ENCODE measurements at regions not wholly inside any gene's neighbourhood (a gene's known extent, or its start where the extent isn't known, plus 50 kb on each side); places are given as distances from the start of the nearest gene placed in this dataset.
"Not testable (repeated sequence)": the region's sequence is repeated elsewhere in the genome, so short reads cannot be mapped to it uniquely, and the experiment has no call there.

DNA sequence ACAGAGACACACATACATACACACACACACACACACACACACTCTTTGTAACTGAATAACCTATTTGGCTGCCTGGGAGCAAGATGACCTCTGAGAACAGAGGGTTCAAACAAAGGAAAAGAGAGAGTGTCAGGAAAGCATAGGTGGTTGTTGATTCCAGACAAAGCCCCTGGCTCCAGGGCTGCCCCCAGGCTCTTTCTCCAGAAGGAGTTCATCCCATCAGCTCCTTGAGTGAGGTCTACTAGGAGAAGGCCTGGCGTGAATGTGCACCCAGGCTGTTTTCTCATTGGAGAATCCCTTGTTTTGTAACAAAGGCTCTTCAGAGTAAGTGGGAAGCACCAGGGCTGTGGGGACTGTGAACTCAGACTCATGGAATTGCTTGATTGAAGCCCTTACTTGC lies 151.9 kb downstream of the EMP1 start:
- no peak for DNase-seq (ENCODE audit: low read depth)

DNA sequence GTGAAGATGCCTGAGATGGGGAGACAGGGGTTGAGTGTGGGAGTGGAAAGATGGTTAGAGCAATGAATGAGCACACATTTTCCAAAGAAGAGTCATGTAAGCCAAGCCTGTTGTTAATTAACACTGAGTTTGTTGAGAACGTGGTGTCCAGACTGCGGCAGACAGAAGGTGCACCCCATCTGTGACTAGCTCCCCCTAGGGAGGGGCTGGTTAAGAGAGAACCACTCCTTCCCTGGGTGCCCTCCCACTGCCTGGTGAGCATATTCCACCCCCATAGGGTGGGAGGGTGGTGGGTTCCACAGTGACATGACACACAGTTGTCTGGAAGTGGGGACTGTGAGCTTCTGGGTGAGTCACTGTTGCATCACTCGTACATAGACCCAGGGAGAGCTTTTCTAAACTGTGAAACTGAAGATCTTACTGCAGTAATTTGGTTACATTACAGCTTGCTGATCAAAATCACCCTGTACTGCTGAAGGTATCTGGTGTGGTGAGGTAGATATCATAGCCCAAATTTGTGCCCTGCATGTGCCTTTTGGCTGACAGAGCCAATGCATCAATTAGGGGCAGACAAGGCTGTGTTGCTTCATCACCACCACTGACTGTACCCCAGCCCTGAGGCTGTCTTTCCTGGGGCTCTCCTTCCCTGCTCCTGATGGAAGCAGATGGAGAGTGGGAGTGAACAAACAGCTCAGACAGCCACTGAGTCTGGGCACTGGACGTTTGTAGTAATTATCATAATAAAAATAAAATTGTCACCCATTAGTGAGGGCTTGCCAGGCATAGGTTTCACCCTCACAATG lies 150.9 kb downstream of the EMP1 start:
- DNase-seq (ENCODE audit: low read depth), result peak; percentile 24

DNA sequence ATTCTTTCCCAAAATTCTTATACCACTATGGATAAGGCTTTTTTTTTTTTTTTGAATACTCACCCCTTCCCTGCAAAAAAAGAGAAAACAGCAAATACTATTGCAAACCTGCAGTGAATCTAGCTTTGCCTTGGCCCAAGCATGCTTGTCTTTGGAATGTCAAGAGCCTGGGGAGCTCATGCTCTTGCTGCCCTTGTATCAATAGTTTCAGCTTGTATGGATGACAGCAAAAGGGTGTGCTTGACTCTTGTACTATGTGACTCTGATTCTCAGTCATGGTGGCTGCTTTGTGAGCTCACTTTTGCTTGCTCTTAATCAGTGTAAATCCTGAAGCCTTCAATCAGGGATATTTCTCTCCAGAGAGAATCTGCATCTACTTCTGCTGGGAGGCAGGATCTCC lies 149.2 kb downstream of the EMP1 start:
- no peak for DNase-seq (ENCODE audit: low read depth)

DNA sequence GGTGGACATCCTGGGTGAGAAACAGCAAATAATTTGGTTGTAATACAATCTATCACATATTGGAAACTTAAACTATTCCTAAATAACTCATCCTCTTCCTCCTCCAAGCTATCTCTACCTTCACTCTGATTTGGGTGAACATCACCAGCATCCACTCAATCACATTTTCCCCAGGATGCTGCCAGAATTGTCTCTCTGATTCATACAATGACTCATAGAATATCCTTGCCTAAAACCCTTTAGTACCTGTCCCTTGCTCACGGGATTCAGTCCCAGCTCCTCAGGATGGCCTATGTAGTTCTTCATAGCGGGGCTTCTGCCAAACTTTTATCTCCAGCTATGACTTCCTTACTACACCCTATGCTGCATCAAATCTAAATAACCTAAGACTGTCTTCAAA lies 146.8 kb downstream of the EMP1 start:
- DNase-seq (ENCODE audit: low read depth), result no peak

DNA sequence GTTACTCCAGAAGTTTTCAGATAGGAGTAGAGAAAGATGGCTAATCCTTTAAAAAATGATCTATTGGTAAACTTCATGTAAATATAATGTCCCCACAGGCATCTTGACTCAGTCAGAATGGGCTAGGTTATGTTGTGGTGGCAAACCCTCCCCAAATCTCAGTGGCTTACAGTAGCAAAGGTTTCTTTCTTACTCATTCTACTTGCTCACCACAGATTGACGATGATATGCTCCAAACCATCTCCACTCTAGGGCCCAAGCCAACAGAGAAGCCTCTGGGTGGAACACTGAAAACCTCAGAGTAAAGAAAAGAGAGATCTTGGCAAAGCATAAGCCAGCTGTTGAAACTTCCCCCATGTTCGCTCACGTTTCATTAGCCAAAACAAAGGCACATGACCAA lies 146.4 kb downstream of the EMP1 start:
- no peak for DNase-seq (ENCODE audit: low read depth)

DNA sequence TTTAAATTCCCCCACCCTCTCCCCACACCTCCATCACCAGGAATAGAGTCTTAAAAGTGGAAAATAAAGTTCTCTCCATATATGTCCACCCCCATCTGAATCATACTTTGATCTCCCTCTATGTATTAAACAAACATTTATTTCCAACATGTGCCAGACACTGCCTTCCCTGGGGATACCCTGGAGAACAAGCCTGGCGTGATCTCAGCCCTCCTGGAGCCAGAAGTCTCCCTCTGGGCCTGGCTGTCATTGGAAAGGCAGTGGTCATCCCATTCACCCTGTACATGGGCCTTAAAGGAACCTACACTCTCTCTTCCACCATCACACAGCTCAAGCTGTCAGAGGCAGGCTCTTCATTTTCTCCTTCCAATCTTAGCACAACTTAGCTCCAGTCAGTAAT lies 143.6 kb downstream of the EMP1 start:
- DNase-seq (ENCODE audit: low read depth), result no peak

DNA sequence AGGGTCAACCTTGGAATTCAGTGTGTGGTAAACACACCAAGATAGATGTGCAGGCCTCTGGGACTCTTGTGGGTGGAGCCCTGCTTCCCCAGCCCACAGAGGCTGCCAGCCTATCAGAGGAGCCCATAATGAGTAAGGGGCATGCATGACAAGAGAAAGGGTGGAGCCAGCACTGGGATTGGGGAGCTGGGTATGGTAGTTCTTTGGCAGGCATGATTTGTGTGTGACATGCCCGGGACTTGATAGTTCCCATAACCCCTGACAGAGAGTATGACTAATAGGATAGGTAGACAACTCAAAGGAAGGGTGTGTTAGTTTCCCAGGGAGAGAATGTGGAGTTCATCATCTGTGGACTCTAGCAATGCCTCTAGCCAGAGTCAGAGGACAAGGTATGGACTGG lies 143.0 kb downstream of the EMP1 start:
- DNase-seq (ENCODE audit: low read depth), result no peak

DNA sequence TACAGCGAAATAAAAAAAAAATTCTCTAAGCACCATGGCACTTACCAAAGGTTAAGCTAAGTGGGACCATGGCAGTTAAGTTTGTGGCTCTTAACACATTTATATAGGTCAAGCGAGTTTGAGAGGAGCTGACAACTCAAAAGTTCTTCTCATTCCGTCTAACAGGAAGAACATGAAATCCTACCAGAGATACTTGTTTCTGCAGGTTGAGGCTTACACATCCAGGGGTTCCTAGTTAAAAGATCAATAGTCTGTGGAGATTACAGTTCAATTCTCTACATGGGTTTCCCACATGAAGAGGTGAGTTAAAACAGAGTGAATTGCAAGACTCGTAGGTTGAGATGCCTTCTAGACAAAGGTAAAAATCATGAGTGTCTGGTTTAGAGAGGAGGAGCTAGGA lies 142.6 kb downstream of the EMP1 start:
- no peak for DNase-seq (ENCODE audit: low read depth)

DNA sequence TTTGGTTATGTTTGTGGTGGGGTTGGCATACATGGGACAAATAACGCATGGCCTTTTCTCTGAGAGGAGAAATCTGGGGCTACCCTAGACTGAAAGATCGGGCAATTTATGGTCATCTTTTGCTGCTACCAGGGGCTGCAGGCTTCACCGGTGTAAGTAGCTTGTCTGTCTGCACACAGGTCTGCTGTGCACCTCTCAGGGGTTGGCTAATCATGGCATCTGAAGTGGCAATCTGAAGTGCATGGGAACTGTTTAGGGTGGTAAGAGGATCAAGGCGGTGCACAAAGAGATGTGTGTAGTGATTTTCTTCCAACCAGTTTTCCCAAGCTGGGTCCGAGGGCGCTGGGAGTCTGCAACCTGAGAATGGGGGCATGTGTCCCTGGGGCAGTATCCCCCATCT lies 141.3 kb downstream of the EMP1 start:
- no peak for DNase-seq (ENCODE audit: low read depth)

DNA sequence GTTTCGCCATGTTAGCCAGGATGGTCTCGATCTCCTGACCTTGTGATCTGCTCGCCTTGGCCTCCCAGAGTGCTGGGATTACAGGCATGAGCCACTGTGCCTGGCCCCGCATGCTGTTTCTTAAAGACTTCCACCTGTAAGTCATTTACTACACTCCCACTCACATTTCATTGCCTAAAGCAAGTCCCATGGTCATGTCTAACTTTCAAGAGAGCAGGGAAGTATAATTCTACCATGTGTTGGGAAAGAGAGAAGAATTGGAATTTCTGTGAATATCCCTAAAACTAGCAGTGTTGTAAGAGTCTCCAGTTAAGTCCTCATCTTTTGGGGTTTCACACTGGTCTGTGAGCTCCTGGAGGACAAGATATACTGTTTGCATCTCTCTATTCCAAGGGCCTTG lies 139.7 kb downstream of the EMP1 start:
- DNase-seq (ENCODE audit: low read depth), result no peak

DNA sequence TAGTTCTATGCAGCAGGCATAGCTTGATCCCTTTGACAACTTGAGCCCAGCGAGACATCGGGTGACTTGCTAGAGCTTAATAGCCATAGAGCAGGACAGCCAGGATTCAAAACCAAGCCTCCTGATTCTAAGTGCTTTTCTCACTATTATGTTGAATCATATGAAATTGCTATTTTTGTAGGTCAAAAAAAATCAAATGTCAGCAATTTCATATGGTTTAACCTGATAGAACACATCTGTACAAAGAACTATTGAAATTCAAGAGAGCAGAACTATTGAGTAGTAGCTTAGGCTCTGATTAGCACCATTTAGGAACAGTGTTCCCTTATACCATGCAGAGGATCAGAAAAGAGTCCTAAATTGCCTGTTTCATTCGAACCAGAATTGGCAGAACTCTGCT lies 132.0 kb downstream of the EMP1 start:
- no peak for DNase-seq (ENCODE audit: low read depth)

DNA sequence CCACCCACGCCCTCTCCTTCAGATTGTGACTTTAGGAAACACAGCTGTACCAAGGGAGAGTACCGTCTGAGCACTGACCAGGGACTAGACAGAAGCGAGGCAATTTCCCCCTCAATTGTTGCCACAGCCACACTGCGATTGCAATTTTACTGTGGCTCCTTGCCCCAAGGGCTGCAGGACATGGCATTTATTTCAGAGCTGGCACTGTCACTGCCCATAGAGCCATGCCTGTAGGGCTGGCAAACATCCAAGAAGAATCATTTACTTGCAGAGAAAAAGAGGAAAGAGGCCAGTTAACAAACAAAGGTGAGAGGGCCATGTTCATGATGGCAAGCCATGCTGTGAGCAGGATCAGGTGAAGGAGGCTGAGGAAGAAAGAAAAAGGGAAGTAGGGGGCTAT lies 129.6 kb downstream of the EMP1 start:
- DNase-seq (ENCODE audit: low read depth), result no peak

DNA sequence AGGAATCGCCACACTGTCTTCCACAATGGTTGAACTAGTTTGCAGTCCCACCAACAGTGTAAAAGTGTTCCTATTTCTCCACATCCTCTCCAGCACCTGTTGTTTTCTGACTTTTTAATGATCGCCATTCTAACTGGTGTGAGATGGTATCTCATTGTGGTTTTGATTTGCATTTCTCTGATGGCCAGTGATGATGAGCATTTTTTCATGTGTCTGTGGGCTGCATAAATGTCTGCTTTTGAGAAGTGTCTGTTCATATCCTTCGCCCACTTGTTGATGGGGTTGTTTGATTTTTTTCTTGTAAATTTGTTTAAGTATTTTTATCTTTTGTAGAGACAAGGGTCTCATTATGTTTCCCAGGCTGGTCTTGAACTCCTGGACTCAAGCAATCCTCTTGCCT lies 128.5 kb downstream of the EMP1 start:
- not testable (repeated sequence) for DNase-seq (ENCODE audit: low read depth)

DNA sequence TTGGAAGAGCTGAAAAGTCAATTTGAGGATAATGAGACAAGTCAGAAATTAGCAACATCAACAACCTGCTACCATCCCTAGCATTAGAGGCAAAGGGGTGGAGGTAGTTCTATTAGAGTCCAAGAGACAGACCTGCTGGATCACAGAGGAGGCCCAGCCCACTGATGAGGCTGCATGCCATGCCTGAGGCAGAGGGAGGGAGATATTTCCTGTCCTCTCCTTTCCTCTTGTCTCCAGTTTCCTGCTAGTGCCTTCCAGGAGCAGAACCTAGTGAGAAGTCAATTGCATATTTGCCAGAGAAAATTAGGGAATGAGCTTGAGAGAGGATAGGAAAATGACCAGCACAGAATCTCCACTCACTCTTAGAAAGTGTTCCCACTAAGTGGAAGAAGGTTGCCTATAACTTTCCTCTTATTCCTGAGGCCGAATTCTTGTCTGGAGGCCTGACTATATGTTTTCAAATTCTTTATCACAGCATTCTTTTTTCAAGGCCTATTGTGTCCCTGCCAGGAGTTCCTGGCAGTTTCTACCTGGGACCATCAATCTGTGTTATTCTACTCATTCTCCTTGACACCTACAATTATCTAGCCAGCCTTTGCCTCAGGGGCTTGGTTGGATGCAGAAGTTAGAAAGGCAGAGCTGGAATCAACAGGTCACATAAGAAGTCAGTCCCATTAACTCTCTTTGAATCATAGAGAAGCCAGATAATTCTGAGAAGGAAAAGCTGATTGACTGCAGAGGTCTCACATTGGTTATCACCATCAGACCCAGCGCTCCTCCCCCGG lies 121.9 kb downstream of the EMP1 start:
- no peak for DNase-seq (ENCODE audit: low read depth)

DNA sequence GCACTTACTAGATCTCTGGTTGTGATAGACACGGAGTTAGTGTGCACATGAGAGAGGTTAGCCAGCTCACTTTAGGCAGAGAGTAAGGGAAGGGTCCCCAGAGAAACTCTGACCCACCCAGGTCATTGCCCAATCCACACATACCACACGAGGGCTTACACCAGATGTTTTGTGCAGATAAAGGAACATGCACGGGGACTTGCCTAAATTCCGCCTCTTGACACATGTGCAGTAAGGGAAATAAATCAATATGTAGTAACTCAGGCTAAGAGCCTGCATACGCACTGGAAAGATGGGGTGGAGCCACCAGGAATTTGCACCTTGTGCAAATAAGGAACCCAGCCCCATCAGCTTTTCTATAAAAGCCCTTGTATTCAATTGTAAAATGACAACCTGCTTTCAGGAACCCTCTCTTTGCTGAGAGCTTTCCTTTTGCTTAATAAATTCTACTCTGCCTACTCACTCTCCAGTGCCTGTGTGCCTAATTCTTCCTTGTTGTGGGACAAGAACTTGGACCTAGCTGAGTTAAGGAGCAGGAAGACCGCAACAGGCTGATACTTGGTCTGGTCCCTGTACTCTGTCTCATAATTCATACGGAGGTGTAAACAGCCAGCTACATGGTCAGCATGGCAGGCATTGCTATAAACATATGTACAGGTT lies 120.2 kb downstream of the EMP1 start:
- DNase-seq (ENCODE audit: low read depth), result no peak

DNA sequence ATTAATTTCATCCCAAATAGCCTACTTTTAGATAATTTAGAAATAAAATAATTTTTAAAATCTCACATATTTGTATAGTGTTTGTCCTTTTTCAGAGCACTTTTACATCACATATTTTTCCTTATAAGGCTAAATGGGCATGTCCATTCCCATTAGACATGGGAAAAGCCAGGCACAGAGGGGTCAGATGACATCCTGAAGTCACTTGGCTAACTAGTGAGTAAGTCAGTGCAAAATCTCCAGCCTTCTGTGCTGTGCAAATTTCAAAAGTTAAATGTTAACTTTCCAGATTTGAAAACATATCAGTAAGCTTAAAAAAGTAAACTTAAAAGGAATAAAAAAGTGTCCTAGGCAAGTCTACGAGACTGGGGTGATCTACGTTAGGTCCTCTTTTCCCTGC lies 117.4 kb downstream of the EMP1 start:
- no peak for DNase-seq (ENCODE audit: low read depth)

DNA sequence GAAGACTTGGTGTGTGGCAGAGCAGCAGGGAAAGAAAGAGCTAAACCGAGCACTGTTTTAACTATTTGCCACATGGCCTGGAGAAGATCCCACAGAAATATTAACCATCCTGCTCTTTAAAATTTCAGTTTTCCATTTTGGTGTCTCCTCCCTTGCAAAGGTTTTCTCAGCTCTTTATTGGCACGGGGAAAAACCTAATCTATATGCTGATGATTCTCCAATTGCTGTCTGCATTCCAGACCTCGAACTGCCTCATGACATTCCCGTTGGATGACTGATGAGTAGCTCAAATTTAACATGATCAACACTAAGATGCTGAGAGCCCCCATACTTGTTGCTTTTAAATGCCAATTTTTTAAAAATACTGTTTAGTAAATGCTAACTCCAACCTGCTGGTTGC lies 115.0 kb downstream of the EMP1 start:
- no peak for DNase-seq (ENCODE audit: low read depth)

DNA sequence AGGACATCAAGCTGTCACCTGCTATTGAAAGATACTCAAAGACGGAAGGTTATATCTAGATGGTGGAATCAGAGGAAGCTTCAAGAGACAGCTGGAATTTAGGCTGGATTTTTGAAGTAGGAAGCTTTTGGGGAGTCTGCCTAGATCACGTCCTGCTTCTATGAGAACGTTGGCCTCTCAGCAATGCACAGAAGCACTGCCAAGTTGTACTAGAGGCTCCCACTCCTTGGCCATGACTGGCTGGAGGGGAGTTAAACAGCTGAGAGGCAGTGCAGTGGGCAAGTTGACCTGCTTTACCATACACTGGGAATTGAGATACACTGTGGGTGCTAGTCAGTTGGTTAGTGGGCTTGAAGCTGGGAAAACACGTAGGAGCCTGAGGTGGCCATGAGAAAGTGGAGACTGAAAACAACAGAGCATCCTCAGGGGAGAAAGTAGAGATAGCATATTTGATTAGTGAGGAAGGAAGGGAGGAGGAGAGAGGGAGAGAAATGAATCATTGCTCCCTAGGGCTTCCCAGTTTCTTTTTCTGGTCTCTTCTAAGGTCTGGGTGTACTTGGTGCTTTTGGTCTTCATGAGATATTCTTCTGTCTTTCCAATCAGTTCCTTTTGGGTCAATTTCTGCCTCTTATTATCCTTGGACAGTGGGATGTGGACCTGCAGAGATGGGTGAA lies 110.8 kb downstream of the EMP1 start:
- DNase-seq (ENCODE audit: low read depth), result no peak

DNA sequence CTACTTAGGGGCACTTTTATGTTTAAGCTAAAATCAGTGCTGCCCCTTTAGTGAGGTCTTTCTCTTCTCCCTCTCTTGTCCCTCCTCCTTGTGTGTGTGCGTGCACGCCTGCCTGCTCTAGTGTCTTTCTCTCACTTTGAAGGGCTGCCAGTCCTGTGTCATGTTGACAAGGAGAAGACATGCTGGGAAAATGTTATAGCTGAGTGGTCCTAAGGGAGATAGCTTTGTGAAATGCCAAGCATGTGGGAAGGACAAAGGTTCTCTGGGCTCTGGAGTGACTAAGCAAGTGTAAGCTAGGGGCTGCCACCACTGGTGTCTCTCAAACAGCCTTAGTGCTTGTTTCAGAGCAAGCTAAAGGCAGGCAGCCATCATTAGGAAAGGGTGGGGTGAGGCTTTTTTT lies 108.4 kb downstream of the EMP1 start:
- no peak for DNase-seq (ENCODE audit: low read depth)

DNA sequence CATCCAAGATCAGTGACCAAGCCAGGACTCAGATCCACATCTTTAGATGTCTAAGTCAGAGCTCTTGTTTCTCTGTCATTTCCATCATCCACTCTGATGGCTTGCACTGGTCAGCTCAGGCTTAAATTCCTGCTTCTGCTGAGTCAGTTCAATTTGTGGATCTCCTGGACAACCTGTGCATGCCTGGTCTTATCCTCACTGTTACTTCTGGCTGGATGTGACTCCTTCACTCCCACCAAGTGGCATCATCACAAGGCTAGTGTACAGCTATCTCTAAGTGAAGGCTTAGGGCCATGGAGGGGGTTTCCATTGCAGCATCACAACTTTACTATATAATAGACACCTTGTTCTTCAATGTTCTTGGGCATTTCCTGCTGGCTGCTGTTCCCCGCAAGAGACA lies 102.9 kb downstream of the EMP1 start:
- no peak for DNase-seq (ENCODE audit: low read depth)

DNA sequence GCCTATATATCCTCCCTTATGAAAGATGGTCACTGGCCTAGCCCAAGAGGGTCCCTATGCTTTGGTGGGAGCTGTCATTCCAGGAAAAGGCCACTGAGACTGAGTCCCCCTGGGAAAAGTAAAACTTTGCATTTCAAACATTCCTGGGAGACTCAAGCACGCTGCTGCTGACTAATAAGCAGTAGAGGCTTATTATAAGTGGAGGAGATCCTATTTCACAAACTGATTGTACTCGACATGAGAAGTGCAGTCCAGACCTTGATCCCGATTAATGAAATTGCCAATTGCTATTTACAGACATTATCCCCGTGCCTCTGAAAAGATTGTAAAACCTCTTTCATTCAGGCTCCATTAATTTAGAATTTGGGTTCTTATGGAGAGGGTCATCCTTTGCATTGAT lies 96.6 kb downstream of the EMP1 start:
- DNase-seq (ENCODE audit: low read depth), result no peak

DNA sequence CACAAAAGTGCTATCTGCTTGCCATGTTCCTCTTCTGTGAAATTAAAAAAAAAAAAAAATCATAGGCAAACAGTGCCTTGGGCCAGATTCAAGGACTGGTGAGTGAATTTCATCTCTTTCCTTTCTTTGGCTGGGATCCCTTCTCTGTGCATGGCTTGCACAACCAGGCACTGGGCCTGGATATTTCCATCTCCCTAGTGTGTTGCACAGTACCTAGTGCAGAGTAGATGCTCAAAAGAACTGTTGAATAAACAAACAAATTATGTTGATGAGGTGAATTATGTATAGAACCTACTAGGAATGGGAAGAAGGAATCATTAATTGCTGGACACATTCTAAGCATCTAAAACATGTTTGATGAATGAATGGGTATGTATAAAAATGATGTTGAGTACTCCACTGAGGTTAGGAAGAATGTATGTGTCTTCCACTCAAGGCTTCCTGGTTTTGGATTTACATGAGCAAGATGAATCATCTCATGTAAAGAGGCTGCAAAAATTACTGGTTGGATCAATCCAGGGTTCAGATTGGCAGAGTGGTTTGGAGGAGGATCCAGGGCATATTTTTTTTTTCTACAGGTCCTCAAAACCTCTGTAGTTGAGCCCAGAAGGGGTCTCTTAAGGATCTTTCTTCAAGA lies 93.2 kb downstream of the EMP1 start:
- DNase-seq (ENCODE audit: low read depth), result no peak
